Esophagus mucosa (tissue), 1 donor: ENCODE measurements at regions not wholly inside any gene's neighbourhood (a gene's known extent, or its start where the extent isn't known, plus 50 kb on each side); places are given as distances from the start of the nearest gene placed in this dataset.

Experiments used
- ATAC-seq: fragments of 200-7000 bp; cut with Tn5 transposase; one replicate; pipeline ENCODE4 v1.9.1; 2020
- donor health status: DM: yes; HTN: yes; CAD: no.

DNA sequence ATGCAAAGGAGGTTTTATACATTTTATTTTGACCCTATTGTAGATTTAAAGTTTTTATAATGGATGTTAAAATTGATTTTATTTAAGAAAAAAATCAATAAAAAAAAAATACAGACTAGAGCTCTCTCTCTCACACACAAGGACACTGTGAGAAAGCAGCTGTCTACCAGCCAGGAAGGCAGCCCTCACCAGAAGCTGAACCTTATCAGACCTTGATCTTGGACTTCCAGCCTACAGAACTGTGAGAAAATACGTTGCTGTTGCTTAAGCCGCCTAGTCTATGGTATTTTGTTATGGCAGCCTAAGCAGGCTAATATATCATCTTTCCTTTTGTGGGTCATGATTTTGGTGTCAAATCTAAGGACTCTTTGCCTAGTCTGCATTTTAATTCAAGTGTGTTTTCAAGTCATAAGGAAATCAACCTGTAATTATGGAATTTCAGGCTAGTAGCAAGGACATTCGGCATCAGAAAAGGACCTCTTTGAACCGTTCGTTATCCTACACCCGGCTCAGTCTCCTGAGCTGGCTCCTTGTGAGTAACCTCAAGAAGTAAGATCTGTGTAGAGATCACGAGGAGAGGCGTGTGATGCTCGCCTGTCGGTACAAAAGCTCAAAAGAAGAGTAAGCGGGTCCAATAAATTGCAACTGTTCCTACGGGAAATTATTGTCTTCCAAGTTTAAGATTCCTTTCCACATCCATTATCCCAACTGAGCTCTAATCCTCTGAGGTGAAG, 98.2 kb downstream of the PDCL3 start:
- no peak for ATAC-seq

DNA sequence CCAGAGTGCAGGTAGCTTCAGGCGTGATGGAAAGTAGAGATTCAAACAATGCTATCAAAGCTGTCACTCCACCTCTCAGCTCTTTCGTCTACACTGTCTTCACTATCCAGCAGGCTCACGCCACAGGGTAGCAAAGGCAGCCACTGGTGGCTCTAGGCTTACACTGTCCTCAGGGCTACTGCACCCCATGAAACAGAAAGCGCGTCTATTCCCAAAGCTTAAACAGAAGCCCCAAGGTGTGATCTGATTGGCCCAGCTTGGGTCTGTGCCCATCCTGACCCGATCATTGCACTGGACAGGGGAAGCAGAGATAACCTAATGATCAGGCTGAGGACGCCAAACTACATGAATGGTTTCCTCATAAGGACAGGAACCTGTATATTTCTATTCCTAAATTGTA, 100.1 kb downstream of the PDCL3 start:
- no peak for ATAC-seq

DNA sequence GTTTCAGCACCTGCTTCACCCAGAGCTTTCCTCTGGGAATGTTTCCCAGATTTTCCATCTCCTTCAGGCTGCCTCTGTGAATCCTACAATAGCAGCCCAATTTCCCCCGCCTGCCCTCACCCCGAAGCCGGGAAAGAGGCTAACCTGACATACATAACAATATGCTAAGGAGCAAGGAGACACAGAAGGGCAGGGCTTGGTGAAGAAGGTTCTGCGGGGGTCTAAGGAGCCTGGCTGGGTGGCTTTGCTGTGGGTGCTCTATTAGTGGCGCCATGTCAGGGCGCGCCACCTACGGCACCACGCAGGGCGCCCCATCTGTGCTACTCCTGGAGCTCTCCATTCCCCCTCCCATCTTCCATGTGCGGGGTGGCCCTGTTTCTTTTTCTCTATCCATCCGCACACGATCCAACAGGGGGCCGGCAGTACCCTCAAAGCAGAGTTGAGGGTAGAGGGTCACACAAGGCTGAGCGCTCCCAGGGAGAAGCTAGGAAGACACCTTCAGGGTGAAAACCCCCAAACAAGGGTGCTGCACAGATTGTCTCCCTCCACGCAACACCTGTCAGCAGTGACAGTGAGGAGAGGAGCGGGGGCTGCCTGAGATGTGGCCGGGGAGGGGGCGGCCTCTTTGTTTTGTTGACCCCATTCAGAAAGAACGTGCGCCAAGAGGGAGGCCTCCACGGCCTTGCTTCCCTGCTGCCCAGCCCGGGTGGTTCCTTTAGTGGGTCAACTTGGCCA, 101.4 kb downstream of the PDCL3 start:
- ATAC-seq = no peak

DNA sequence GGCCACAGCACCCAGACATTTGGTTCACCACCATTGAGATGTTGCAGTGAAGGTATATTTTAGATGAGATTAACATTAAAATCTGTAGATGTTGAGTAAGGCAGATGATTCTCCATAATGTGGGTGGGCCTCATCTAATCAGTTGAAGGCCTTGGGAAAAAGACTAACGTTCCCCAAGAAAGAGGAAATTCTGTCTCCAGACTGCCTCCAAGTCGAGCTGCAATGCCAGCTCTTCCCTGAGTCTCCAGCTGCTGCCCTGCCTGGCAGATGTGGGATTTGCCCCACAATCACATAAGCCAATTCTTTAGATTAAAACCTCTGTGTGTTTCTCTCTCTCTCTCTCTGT, 101.9 kb downstream of the PDCL3 start:
- no peak for ATAC-seq

DNA sequence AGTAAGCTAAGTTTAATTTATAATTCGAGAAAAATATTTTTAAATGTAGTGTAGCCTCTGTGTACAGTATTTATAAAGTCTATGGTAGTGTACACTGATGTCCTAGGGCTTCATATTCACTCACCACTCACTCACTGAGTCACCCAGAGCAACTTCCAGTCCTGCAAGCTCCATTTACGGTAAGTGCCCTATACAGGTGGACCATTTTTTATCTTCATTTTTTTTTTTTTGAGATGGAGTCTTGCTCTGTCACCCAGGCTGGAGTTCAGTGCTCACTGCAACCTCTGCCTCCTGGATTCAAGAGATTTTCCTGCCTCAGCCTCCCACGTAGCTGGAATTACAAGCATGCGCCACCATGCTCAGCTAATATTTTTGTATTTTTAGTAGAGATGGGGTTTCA, 104.2 kb downstream of the PDCL3 start:
- no peak for ATAC-seq

DNA sequence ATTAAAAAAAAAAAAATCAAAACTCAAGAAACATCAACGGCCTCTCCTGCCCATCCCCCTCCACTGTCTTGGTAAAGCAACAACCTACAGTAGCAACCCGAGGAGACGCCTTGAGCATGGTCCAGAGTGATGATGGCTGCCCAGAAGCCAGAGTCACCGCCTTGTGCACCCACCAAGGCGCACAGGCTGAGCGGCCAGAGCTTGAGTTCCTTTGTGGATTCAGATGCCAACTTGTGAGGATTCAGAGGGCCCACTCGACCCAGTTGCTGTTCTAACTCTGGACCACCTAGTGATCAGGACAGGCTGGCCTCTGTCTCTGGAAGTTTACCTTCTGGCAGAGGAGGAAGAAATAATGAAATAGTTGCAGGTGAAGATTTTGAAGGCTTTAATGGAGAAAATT, 105.0 kb downstream of the PDCL3 start:
- no peak for ATAC-seq

DNA sequence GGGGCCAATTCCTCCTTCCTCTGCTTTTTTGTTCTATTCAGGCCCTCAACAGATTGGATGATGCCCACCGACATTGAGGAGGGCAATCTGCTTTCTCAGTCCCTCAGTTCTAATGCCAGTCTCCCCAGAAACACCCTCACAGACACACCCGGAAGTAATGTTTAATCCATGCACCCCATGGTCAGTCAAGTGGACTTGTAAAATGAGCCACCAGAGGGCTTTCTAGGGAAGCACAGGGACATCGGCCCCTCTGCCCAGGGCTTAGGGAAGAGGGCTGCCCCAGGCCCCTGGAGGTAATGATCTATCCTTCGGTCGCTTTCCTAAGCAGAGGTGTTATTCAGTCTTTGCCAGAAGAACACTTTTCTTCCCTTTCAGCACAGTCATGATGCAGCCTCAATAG, 107.4 kb downstream of the PDCL3 start:
- no peak for ATAC-seq

DNA sequence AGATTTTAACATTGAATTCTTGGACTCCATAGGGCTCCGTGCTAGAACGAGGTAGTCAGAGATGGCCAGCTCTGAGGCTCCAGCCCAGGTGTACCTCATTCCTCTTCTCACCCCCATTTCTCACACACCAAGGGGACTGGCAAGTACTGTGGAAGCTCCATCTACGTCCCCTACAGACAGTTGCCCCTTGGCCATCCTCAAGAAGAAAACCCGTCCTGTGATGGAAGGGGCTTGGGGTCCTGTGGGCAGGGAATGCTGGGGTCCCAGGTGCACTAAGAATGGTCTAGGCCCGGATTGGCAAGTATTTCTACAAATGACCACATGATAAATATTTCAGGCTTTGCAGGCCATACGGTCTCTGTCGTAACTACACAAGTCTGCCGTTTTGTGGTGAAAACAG, 110.3 kb downstream of the PDCL3 start:
- no peak for ATAC-seq

DNA sequence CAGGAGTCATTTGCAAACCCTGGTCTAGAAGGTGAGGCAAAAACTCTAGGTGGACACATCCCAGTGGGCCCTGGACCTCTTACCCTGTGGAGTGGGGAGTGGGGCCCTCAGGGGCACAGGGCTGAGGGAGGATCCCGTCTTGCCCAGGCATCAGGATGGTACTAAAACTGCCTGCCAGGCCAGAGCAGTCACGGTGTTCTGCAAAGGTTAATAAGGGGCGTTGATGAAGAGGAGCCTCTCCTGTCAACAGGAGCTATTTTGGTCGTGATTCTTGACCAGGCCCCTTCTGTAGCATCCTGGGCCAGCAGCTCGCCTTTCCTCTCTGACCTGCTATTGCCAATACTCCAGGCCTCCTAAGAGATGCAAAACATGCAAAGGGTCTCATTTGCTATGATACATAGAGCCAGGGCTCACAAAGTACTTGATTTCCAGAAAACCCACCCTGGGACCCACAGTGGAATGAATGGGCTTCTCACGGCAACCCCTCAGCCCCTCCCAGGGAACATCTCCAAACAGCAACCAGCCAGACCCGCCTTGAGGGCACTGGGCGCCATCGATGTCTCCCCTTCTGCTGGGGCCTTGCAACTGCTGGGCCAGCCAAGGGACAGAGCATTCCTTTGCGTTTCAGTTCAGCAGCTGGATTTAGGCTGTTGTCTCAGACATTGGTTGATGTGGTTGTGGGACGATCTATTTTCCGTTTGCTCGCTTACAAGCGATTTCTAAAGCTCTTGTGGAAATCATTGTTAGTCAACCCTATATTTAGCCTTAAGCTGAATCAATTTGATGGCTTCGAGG, 111.1 kb downstream of the PDCL3 start:
- no peak for ATAC-seq

DNA sequence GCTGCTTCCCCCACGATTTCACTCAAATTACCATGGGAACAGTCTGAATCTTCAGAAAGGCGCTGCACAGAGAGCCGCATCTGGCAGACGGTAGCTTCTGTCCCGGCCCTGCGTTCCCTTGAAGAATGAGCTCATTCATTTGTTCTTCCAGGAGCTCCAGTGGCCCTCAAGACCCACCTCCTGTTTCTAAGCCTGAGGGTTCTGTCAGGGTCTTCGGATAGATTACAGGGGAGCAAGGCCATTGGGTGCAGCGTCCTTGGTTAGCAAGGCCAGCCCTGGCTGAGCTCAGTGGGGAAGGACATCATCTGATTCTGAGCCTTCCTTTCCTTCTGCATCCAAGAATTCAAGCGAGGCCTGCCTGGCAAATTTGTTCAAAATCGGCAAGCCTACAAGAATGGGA, 111.9 kb downstream of the PDCL3 start:
- ATAC-seq = no peak

DNA sequence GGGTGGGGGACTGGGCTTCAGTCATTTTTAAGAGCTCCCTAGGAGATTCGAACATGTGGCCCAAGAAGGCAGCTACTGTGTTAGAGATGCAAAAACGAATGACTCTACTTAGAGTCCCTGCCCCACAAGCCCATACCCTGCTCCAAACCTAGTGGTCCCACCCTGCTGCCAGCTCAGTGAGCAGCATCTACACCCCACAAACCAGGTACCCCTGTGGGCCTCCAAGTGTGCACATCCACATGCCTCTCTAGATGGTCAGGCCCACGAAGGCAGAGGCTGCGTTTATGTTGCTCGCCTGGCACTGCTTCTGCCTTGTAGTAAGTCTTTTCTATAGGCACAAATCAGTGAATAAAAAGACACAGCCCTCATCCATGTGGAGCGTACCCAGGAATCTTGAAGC, 112.6 kb downstream of the PDCL3 start:
- ATAC-seq = no peak

DNA sequence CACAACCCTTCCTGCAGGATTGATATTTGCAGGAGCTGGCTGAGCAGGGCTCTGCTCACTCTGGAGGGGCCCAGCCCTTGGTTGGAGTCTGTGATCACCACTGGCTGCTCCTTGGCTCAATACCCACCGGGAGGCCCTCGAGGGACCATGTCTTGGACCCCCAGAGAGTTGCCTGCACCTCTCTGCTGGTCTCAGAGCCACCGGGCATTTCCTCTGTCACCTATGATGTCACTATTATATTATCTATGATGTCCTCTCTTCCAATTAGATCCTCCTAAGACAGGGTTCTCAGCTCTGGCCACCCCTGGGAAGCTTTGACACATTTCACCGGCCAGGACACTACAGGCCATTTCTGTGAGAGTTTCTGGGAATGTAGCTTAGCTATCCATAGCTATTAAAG, 113.1 kb downstream of the PDCL3 start:
- ATAC-seq = no peak

DNA sequence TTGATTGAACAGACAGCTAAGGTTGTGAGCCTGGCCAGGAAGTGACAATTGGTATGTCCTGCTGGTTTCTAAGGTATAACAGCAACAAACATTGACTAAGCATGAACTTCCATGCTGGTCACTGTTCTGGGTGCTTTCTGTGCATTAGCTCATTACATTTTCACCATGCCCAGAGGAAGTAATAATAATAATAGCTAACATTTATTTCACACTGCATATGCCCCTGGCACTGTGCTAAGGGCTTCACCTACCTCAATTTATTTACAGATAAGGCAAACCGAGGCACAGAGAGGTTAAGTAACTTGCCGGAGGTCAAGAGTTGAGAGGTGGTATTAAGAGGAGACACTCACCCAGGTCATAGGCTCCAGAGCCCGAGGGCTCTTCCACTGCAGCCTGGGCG, 113.6 kb downstream of the PDCL3 start:
- ATAC-seq = no peak

DNA sequence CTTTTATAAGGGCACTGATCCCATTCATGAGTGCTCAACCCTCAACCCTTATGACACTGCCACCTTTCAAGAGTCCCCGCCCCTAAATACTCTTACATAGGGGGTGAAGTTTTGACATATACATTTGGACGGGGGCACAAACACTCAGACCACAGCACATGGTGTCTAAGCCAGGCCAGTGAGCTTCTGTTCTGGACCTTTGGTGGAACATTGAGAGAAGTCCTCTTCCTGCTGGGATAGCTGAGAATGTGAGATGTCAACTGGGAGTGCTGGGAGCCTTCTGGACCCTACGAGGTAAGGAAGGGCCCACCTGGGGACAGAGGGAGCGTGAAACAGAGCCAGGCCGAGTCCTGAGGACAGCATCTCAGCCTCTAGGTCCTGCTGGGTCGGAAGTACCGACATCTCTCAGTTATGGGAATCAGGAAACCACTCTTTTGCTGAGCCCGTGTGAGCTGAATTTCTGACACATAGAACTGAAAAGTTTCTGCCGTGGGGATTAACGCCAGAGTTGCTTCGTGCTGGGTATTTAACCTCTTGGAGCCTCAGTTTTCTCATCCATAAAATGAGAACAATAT, 114.9 kb downstream of the PDCL3 start:
- ATAC-seq = no peak

DNA sequence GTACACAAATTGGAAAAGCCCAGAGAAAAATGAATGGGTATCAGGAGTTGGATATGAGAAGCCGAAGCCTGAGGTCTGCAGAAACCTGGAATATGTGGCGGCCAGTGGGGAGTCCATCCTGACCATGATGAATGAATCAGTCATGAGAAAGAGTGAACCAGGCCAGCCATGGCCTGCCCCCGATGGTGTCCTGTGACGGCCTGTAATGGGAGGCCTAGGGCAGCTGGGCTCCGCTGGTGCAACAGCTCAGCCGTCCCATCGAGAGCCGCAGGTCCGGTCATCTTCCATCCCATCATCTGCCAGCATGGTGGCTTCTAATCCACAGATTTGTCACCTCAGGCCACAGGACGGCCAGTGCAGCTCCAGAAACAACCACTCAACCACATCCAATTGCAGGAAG, 116.4 kb downstream of the PDCL3 start:
- no peak for ATAC-seq

DNA sequence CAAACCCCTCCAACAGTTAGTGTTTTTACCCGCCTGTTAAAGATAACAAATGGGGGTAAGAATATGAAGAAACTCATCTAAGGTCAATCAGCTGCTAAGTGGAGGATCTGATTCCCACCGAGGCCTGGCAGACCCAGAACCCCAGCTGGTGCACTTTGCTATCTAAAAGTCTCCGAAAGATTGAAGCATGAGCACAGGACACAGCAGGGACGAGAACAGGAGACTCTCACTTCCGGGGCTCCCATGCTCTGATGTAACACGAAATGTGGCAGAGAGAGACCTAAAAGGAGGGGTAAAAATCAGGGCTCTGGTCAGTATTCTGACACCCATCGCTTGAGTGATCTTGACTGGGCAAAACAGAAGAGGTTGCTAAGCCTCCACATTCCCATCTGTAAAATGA, 119.7 kb downstream of the PDCL3 start:
- no peak for ATAC-seq

DNA sequence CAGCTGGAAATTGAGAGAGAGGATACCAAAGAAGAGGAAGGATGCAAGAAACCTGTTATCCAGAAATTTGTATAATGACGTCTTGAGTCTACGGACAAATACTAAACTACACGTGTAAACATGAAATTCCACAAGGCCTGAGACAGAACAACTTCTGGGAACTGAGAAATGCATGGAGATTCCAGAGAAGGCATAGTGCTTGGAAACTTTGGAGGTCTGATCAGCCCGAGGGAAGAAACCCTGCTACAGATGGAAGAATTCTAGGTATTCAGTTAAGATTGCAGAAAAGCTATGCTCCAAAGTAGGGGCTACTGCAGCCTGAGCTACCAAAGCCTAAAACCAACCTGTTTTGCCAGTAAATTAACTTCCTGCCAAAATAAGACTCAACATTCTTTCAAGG, 120.4 kb downstream of the PDCL3 start:
- no peak for ATAC-seq

DNA sequence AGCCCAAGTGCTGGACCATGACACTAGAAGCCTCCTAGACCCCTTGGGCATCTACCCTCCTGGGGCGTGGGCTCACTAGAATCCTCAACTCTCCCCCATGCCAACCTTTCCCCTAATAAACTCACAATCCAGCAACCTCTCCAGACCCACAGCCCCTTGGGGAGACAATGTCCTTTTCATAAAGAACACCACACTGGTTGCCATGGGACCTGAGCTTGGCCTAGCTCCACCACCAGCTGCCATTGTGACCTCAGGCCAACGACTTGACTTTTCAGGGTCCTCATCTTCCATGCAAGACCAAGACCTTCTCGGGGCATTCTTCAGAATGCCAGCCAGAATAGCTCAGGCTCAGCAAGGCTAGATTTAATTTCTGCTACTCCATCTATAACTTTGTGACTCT, 128.1 kb upstream of the NPAS2 start:
- ATAC-seq = no peak

DNA sequence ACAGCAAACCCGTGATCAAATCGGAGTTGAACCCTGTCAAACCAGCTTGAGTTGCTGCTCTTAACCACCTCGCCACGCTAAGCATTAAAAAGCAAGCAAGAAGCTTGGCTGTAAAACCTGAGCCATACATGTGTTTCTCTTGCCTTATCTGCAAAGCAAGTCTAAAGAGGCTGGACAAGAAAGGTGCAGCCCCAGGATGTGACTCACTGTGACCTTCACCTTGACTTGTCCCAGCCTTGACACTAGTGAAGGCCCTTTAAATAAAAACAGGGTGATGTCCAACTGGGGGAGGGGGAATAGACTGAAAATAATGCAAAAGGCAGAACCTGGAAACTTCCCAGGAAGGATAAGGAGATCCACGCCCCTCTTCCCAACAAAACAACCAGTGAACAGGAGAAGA, 127.6 kb upstream of the NPAS2 start:
- no peak for ATAC-seq

DNA sequence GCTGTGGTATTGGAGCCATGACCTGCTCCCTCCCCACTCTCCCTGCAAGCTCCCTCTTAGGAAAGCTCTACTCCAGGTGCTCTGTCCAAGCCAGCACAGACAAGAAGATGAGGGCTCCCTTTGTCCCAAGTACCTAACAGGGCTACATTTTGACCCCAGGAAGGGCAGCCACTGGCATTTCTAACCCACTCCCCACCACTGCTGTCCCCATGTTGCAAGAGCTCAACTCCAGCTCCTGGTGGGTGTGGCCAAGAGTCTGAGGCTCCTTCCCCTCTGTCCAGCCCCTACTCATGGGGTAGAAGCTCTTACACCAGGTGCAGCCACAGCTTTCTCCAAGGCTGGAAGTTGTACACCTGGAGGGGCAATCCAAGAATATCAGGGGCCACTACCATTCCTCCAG, 127.0 kb upstream of the NPAS2 start:
- ATAC-seq = no peak

DNA sequence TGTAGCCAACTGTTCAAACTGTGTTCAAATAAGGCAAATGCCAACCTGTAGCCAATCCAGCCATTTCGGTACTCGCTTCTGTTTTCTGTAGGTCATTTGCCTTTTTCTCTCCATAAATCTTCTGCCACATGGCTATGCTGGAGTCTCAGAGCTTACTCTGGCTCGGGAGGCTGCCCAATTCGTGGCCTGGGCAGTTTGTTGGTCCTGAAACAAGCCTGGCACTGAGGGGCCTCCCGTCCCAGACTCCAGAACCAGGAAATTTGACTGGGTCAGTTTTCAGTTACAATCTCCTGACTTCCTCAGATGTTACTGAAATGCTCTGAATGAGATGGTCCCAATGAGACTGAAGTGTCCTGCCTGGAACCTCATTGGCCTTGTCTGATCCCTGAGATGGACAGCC, 120.8 kb upstream of the NPAS2 start:
- ATAC-seq = no peak

DNA sequence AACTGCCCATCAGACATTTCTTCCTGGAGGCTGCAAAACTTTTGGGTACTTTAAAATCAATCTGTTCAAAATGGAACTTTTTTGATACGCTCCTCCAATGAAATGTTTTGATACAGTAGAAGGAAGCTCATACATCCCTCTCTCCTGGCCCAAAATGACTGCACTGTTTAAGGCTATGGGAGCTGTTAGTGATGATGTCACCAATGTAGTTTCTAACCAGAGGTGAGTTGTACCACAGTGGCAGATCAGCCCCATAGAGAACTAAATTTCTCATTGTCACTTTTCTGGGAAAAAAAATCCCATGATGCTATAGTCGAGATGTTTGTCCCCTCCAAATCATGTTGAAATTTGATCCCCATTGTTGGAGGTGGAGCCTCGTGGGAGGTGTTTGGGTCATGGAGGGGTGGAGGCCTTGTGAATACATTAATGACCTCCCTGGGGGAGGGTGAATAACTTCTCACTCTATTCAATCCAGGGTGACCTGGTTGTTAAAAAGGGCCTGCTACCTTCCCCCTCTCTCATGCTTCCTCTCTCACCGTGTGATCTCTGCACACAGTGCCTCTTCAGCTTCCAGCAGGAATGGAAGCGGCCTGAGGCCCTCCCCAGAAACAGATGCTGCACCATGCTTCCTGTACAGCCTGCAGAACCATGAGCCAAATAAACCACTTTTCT, 117.4 kb upstream of the NPAS2 start:
- ATAC-seq = no peak

DNA sequence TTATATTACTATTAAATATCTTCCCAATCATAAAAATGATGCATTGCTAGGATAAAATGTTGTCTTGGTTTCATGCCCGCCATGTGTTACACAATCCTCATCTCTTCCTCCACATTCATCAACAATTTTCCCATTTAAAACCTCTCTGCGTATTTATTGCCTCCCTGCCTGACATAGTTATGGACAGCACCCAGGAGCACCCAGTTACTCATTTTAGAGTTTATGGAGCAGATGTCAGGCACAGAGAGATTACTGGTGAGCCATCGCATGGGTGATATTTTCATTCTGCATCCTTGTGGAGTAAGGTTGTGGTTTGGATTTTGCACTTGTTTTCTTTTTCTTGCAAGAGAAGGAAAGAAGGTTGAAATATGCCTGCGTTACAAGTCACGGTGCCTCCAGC, 116.7 kb upstream of the NPAS2 start:
- ATAC-seq = no peak
